ENCODE measurements at regions not wholly inside any gene's neighbourhood (a gene's known extent, or its start where the extent isn't known, plus 50 kb on each side); places are given as distances from the start of the nearest gene placed in this dataset.
"Not testable (repeated sequence)": the region's sequence is repeated elsewhere in the genome, so short reads cannot be mapped to it uniquely, and the experiment has no call there.

DNA sequence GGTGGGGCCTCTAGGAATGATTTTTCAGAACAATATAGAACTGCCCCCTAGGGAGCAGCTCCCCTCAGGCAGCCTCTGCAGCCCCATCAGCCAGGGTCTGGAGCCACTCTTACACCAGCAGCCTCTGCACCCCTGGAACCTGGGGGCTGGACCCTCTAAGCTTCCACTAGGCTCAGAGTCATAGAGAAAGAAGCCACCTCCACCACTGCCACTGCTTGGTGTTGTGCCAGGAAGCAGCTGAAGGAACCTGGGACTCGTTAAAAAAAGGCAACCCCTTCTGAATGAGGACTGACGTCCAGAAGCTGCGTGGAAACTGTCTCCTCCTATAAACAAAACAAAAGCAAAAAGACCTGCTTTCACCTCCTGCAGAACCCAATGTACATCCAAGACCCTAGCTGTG lies 98.1 kb upstream of the HS6ST1 start:
- no peak for DNase-seq

DNA sequence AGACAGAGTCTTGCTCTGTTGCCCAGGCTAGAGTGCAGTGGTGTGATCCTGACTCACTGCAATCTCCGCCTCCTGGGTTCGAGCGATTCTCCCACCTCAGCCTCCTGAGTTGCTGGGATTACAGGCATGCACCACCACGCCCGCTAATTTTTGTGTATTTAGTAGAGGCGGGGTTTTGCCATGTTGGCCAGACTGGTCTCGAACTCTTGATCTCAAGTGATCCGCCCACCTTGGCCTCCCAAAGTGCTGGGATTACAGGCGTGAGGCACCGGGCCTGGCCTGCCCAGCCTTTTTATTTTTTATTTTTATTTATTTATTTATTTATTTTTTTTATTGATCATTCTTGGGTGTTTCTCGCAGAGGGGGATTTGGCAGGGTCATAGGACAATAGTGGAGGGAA lies 98.6 kb upstream of the HS6ST1 start:
- not testable (repeated sequence) for DNase-seq

DNA sequence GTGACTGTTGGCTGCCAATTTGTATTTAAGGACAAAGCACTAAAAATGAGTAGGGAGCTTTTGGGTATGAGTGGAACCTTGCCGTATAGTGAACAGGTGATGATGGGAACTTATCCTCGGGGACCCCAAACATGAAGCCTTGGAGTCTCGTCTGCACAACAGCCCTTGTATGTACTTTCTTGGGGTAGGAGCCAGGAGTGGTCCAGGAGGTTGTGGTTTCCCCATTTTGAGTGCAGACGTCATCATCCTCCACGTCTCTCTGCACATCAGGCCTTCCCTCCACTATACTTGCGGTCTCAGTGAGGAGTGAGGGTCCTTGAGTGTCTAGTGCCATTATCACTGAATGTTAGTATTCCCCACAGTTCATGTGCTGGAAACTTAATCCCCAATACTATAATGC lies 101.5 kb upstream of the HS6ST1 start:
- no peak for DNase-seq

DNA sequence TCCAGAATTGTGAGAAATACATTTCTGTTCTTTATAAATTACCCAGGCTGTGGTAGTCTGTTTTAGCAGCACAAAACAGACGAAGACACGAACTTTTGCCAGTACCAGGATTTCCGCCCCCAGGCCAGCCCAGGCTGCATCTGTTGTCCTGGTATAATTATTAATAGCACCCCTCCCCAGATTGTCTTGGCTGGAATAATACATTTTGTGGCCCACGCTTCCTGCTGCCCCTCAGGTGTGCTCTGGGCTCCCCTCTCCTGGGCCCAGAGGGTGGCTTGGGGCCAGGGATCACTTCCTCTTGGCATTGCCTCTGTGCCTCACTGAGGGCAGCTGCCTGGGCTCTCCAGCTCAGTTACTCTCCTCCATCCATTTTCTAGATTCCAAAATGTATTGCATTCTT lies 102.1 kb upstream of the HS6ST1 start:
- no peak for DNase-seq

DNA sequence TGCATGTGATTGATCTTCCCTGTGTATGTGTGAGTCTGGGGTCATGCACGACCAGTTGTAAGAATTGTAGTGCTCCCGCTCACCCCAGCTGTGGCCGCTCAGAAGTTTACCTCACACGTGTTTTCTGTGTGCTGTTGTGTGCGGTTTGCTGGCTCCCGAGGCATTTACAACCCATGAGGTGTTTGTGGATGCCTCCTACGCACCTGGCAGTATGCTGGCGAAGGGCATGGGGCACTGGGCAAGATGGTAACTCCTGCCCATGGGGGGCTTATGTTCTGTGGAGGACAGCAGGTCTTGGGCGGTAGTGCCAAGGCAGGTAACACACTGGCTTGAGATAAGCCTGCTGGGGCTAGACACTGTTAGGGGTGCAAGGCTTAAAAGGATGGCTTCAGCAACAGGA lies 102.6 kb upstream of the HS6ST1 start:
- no peak for DNase-seq

DNA sequence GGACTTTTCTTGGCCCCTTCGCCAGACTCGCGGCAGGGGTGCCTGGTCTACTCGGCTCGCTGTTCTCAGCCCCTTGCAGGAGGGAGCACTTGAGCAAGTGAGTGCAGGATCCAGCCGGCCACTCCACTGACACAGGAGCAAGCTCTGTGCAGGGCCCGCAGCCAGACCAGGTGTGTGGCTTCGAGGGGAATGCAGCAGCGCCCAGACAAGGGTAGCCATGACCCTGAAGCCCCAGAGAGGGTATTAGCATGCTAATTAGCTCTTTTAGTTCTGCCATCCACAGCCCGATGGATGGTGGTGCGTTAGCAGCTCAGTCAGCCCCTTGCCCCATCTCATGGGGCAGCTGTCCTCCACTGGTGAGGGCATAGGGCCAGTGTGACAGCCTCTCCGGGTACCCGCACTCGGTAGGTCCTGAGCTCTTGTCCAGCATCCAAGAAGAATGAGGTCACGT lies 103.2 kb upstream of the HS6ST1 start:
- DNase-seq: no peak

DNA sequence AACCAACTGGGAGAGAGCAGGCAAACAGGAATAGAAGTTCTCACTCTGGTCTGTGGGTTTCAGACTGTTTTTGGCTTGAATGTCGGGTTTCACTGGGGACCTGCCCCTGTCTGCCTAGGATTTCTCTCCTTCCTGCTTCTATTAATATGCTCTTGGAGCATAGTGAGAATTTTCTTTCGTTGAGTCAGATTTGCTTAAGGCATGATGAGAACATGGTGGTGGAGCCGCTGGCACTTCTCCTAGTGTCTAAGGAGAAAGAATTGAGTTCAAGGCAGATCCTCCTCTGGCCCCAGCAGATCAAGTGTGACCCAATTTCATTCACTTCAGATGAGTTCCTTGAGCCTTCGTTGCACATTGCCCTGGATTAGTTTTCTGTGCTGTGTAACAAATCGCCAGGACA lies 103.9 kb upstream of the HS6ST1 start:
- DNase-seq: no peak

DNA sequence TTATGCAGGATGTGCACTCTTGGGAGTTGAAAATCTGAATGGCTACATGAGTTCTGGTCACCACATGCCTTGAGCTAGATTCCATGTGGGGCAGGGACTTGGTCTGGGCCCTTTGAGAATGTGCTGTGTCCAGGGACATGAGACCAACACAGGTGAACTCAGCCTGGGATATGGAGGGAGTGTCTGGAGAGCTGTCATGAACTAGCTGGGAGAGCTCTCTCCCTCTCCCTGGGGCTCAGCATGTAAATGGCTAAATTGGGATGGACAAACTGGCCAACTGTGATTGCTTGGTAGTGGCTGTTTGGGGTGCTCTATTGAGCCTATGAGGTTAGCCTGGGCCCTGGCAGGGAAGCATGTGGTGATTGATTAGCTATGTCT lies 105.1 kb upstream of the HS6ST1 start:
- no peak for DNase-seq

DNA sequence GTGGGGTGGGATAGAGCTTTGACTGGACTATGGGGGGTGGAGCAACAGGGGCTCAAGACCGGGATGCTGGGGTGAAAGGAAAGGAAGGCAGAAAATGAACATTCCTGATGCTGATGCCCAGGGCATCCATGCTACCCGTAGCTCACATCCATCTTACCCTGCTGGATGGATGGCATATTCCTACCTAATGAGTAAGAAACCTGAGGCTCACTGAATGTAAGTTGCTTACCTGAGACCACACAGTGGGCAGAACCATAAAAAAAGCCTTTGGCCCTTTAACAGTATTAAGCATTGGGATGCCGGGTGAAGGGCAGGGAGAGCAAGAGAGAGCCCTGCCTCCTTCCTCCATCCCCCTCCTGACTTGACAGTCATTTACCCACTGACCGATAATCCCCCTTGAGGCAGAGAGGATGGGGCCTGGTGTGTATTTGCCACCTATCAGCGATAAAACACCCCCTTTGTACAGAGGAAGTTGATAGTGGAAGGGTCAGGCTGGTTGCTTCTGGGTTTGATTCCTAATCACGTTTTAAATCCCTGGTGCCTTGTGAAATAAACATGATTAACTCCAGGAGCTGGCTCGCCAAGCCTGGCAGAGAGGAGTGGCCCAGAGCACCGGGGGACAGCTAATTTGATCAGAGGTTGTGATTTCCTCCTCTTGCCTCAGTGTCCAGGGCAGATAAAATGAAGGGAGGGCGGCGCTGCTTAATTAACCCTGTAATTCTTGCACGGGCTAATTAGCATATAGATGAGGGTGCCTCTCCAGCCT lies 105.9 kb upstream of the HS6ST1 start:
- DNase-seq: no peak

DNA sequence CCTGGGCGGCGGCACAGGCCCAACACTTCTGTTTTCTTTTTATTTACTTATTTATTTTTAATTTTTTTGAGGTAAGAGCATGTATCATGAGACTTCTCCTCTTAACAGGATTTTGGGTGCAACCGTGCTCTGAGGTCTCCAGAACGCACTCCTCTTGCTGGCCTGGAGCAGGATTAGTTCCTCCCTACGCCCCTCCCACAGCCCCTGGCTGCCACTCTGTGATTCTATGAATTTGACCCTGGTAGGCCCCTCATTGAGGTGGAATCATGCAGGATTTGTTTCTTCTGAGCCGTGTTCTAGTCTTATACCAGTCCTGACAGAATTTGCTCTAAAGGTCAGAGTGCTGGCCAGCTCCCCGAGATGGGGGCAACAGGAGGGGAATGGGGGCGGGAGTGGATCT lies 106.5 kb upstream of the HS6ST1 start:
- no peak for DNase-seq

DNA sequence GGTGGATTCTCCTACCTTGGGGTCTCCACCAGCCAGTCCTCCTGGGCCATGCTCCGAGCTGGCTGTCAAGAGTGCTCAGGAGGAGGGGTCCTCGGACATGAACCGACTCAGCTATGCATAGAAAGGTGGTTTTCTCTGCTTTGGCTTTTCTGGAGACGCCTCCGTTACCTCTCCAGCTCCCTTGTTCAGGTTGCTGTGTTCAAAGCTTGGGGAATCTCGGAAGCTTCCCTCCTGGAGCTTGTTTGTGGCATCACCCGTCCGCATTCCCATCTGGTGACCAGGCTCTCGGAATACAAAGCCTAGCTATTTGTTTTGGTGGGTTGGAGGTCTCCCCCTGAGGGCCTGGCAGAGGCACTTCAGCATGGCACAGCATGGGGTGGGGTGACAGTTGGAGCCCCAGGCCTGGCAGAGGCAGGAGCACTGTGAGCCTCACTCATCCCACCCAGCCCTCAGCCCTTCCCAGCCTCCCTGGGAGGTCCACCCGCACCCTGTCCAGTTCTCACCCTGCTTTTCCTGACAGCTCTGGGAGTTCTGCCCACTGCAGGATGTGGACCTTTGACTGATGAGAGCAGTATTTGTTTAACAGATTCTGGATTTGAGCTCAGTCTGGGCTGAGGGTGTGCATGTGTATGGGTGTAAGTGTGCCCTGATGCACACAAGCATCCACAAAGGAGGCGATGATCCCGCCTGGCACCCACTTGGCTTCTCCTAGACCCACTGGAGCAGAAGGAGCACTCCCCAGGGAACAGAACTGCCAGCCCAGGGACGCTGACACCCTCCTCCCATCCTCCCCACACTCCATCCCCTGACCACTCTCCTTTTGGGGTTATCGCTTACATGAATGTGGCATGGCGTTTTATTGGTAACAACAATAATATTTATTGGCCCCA lies 107.3 kb upstream of the HS6ST1 start:
- no peak for DNase-seq

DNA sequence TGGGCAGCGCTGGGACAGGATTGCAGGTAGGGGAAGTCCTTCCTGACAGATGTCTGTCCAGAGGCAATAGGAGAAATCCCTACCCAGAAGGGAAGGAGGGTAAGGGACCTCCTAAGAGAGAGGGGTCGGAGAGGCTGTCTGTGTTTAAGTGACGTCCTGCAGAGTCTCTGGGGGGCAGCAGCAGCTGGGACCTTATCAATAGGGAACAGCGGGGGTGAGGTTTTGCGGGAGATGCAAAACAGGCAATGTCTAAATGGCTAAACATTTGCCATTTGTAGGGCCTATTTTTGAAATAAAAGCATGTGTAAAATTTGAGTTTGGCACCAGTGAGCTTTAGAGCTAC lies 108.7 kb upstream of the HS6ST1 start:
- no peak for DNase-seq

DNA sequence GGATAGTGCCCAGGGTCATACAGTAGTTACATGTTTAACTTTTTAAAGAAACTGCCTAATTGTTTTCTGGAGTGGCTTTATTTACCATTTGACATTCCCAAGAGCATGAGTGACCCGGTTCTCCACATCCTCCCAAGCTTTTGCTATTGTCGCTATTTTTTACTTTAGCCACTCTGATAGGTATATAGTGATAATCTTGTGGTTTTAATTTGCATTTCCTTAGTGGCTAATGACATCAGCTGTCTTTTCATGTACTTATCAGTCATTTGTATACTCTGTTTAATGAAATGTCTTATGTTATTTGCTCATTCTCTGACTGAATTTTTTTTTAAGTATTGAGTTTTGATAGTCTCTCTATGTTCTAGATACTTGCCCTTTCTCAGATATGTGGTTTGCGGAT lies 109.7 kb upstream of the HS6ST1 start:
- no peak for DNase-seq

DNA sequence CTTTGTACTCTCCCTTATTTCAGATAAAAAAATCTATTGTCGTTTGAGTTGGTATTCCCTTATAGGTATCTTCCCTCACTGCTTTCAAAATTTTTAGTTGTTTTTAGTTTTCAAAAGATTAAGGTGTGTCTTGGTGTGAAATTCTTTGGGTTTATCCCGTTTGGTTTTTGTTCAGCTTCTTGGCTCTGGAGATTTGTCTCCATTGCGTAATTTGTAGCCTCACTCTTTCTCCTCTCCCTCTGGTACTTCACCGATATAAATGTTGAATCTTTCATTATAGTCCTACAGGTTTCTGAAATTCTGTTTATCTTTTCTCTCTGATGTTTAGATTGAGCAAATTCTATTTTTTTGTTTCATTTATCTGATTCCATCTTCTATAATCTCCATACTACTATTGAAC lies 113.8 kb upstream of the HS6ST1 start:
- DNase-seq: no peak

DNA sequence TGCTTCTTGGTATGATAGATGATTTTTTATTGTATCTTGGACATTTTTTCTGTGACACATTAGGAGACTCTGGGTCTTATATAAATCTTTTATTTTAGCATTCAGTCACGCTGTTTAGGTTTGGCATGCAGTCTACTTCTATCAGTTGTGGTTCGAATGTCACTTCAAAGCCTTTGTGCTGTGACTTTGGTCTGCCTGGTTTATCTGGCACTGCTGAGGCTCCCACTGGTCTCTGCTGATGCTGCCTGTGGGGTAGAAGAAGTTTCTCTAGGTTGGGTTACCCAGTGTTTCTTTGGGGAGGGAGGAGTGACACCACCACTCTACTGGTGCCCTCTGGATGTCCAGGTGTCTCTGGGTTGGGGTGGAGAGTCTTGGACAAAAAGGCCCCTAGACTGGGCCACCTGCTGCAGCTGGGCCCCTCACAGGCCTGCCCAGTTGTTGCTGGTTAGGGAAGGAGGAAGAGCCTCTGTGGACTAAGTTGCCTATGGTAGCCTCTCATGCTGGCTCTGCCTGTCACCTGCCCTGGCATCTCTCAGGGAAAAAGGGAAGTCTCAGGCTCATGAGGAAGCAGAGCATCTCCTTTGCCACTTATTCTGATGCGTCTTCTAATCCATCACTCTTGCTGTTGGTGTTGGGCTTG lies 115.4 kb upstream of the HS6ST1 start:
- DNase-seq: no peak

DNA sequence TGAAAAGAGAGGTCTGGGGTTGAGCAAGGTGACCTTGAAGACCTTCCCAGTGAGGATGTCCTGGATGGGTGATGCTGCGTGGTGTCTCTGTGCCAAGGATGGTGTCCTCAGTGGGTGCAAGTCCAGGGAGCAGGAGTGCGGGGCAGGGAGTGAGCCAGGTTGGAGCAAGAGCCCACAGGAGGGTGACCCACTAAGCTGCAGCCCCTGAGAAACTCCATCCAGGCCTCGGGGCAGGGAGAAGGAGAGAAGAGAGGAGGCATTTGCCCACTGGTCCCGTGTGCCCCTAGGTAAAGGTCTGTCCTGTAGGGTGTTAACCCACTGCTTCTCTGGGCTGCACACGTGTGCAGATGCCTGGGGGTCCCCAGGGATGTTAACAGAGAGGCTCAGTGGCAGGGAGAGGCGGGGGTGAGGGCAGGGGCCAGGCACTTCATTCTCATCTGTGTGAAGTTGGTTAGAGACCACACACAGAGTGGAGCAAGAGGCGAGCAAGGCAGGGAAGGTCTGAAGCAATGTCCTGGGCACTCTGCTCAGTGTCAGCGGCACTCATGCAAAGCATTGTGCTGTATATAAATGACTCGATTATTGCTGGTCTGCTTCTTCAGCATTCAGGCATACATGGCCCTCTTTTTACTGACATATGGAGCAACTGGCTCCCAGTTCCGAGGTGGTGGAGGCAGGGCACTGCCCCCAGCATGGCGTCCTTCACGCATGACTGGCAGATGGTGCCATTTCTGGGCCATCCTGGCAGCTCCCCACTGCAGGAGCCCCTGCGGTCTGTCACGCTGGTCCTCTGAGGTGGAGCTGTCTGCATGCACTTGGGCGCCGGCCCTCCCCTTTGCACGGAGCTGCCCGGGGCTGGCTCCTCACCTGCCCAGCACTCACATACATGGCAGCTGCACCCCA lies 117.2 kb upstream of the HS6ST1 start:
- no peak for DNase-seq

DNA sequence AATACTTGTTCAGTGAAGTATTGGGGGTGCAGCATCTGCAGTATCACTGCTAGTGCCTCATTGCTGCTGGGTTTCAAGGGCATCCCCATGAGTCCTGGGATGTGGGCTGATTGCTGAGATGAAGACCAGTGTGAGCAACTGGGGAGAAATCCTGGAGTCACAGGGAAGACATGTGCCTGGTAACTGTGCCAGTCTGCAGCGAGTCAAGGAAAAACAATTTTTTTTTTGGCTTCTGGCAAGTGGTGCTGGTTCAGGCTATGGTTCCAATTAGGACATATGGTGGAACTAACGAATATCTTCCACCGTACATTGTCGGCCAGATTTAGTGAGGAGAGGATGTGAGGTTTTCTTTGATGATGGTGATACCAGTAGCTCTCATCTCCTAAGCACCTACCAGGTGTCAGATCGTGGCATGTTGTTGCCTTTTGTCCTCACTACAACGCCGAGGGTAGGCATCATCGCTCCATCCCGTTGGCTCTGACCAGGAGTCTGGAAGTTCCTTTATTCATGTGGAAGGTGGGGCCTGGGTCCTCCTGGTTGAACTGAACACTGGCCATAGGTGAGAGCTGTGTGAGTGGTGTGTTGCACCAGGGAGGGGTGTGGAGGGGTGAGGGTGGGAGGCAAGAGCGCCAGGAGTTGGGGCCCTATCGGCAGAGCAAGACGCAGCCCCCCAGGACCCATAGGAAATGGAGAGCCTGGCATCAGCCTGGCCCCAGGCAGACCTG lies 118.0 kb upstream of the HS6ST1 start:
- no peak for DNase-seq

DNA sequence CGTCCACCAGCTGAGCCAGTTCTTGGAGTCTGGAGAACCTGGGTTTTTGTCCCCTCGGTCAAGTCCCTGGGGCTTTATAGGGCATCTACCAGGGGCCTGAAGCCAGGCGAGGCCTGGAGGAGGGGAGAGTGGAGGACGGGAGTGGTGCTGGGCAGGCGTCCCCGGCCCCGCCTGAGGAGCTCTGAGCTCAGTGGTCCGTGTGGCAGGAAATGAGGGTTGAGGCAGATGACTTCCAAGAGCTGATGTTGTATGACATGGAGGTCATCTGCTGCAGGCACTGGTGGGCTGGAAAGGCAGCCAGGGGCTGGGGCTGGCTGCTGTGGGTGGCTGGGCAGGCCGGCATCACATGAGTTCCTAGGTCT lies 118.5 kb upstream of the HS6ST1 start:
- no peak for DNase-seq

DNA sequence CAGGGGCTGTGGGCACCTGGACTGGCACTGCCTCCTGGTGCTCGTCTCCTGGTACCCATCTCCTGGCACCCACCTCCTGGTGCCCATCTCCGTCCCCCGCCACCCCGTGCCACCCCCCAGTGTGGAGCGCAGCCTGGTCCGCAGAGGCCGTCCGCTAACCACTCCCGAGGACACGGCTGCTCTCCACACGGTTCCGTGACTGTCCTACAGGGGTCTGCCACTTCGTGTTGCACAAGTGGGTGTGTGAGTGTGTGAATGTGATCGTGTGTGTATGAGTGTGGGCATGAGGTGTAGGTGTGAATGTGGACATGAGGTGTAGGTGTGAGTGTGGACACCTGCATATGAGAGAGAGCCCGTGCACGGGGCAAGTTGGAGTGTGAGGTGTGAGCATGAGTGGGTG lies 119.4 kb upstream of the HS6ST1 start:
- DNase-seq: no peak

DNA sequence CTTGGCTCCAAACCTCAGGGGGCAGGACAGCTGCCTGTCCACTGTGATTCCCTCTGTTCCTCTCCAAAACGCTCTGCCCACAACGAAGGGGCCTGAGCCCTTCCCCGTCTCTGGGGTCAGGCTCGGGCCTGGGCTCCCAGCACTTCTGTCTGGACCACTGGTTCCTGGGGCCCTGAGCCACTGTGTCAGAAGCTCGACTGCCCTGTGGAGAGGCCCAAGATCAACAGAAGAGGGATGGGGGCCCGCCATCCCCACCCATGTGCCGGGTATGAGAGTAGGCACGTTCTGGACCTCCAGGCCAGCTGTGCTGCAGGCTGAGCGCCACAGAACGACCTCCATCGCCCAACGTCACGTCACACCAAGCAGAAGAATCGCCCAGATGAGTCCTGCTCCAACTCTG lies 119.9 kb upstream of the HS6ST1 start:
- no peak for DNase-seq

DNA sequence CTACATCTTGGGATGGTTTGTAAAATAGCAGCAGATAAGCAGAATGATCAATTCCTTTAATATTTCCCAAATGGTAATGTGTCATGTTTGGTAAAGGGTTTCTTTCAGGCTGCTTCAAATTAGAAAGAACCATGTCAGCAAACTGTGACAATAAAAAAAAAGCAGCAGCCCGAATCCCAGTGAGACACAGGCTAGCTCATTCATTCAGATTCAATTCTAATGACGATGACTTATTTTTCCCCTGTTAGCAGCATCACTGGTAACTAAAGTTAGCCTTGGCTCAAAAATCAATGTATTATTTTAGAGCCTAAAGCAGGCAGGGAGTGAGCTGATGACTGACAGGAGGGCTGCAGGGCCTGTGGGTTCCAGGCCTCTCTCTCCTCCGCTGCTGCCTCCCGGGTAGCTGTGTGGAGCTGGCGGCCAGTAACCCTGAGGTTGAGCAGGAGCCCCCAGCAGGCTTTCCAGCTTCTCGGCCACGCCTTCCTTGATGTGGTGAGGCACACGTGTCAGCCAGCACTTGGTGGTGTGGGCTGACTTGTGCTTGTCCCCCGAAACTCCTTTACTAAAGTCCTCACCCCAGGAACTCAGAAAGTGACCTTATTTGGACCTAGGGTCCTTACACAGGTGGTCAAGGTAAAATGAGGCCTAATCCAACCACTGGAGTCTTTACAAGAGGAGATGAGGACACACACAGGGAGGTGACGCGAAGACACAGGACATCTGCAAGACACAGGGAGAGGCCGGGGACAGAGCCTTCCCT lies 120.5 kb upstream of the HS6ST1 start:
- no peak for DNase-seq
